ENCODE measurements at regions not wholly inside any gene's neighbourhood (a gene's known extent, or its start where the extent isn't known, plus 50 kb on each side); places are given as distances from the start of the nearest gene placed in this dataset.

DNA sequence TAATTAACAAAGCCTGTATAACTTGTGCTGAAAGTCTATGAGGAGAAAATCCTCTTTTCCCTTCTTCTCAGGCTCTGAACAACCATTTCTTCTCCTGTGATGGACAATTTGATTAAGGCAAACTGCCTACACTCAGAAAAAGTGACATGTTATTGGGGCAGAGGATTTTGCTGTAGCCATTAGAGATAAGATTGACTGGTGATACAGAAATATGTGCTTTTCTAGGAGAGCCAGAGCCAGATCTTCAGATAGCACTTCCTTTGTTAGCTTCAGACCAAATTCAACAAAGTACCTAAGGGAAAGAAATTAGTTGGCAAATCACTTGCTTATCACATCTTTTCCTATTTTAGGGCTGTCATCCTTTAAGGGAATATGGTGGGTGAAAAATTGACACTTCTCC, 259.9 kb downstream of the ARPP21 start:
- no peak for TF ChIP-seq POLR2A (IDR thresholded peaks at IDR 0.05)
- TF ChIP-seq, protein P1, sequence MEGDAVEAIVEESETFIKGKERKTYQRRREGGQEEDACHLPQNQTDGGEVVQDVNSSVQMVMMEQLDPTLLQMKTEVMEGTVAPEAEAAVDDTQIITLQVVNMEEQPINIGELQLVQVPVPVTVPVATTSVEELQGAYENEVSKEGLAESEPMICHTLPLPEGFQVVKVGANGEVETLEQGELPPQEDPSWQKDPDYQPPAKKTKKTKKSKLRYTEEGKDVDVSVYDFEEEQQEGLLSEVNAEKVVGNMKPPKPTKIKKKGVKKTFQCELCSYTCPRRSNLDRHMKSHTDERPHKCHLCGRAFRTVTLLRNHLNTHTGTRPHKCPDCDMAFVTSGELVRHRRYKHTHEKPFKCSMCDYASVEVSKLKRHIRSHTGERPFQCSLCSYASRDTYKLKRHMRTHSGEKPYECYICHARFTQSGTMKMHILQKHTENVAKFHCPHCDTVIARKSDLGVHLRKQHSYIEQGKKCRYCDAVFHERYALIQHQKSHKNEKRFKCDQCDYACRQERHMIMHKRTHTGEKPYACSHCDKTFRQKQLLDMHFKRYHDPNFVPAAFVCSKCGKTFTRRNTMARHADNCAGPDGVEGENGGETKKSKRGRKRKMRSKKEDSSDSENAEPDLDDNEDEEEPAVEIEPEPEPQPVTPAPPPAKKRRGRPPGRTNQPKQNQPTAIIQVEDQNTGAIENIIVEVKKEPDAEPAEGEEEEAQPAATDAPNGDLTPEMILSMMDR (IDR thresholded peaks at IDR 0.05), result no peak

Data from lower leg skin (tissue), 3 donors.